HepG2 (cell line): ENCODE measurements at regions not wholly inside any gene's neighbourhood (a gene's known extent, or its start where the extent isn't known, plus 50 kb on each side); places are given as distances from the start of the nearest gene placed in this dataset.

Experiments used
- ATAC-seq: fragments of 200-7000 bp; cut with Tn5 transposase; 3 replicates; pipeline ENCODE4 v1.9.1; 2020; ENCODE audit warnings: mild to moderate bottlenecking, moderate library complexity
- BruUV-seq: library from RNA; stranded (reverse); fragments of 400-500 nt; replicated peaks from 2 replicates; lab custom pipeline; 2021; lab: Mats Ljungman, UMichigan
- CTCF ChIA-PET: fragments of 300-600 bp; formaldehyde crosslinking; extraction: SDS; loops from one replicate; lab custom pipeline; 2021; ENCODE audit warnings: low total read pairs, inconsistent platforms, low intra/inter-chr PET ratio; lab: Yijun Ruan, JAX
- POLR2A ChIA-PET: fragments of 350-600 bp; sonication (Branson Sonifier 250); formaldehyde crosslinking; loops from one replicate; lab custom pipeline; 2020; ENCODE audit warnings: antibody characterized with exemption, inconsistent platforms; lab: Yijun Ruan, JAX
- DNase-seq: peaks from one replicate; pipeline ENCODE4 v3.0.0-alpha.2; 2015; ENCODE audit warnings: low spot score
- FAIRE-seq: peaks from 3 replicates; lab custom pipeline; 2011; peaks lifted over from hg19 to GRCh38; lab: Jason Lieb, UNC
- H2AFZ ChIP-seq: one replicate; pipeline ENCODE4 v1.6.1; 2011; ENCODE audit warnings: low read length, inconsistent platforms
- H3K27ac ChIP-seq: fragments of 300-600 bp; 3 replicates; pipeline ENCODE4 v1.8.0; 2011; ENCODE audit warnings: mixed run types, mild to moderate bottlenecking, mixed read lengths, low read length, inconsistent platforms; ENCODE audit not compliant: insufficient read depth; ENCODE audit errors: extremely low read length
- H3K27me3 ChIP-seq, 2 experiments: fragments of 200-600 bp in 1 of 2; 2 replicates in 1 of 2; 3 replicates in 1 of 2; pipeline versions ENCODE4 v1.6.0 to v1.8.0; 2011; ENCODE audit warnings: low read length in 2 of 2, mild to moderate bottlenecking in 2 of 2, moderate library complexity in 2 of 2, inconsistent platforms in 1 of 2; ENCODE audit not compliant: insufficient read depth in 2 of 2, control insufficient read depth in 1 of 2
- H3K36me3 ChIP-seq, 2 experiments: fragments of 200-600 bp in 1 of 2; replicated peaks in 1 of 2; 2 replicates in 1 of 2; 3 replicates in 1 of 2; pipeline versions ENCODE4 v1.5.1 to v1.8.0; 2011; ENCODE audit warnings: low read length in 2 of 2, inconsistent platforms in 1 of 2; ENCODE audit not compliant: insufficient read depth in 2 of 2, control insufficient read depth in 1 of 2
- H3K4me1 ChIP-seq: 2 replicates; pipeline ENCODE4 v1.5.1; 2012; ENCODE audit warnings: low read length, inconsistent platforms; ENCODE audit not compliant: insufficient read depth
- H3K4me2 ChIP-seq: 2 replicates; pipeline ENCODE4 v1.6.0; 2011; ENCODE audit warnings: low read depth, low read length, inconsistent platforms
- H3K4me3 ChIP-seq, 3 experiments: fragments of 200-600 bp in 1 of 3; sonication (generic), shearing (Covaris generic) in 1 of 3; replicated peaks in 1 of 3; 2 replicates each; pipeline ENCODE4 v1.5.1; 2011 to 2016; ENCODE audit warnings: low read length in 3 of 3, inconsistent platforms in 2 of 3, low read depth in 2 of 3, mild to moderate bottlenecking in 2 of 3, control low read depth in 1 of 3, mixed read lengths in 1 of 3; ENCODE audit not compliant: insufficient read depth in 1 of 3
- H3K79me2 ChIP-seq: one replicate; pipeline ENCODE4 v1.6.1; 2011; ENCODE audit warnings: low read length, inconsistent platforms; ENCODE audit not compliant: insufficient read depth
- H3K9ac ChIP-seq: 2 replicates; pipeline ENCODE4 v1.6.0; 2011; ENCODE audit warnings: mild to moderate bottlenecking, low read depth, low read length, inconsistent platforms; ENCODE audit not compliant: insufficient read depth
- H3K9me3 ChIP-seq: 2 replicates; pipeline ENCODE4 v1.5.1; 2012; ENCODE audit warnings: mild to moderate bottlenecking, low read length
- H4K20me1 ChIP-seq: 2 replicates; pipeline ENCODE4 v1.6.0; 2011; ENCODE audit warnings: inconsistent platforms, mild to moderate bottlenecking, low read length, moderate library complexity; ENCODE audit not compliant: insufficient read depth
- KIAA2018 ChIP-seq: sonication (generic); formaldehyde crosslinking; IDR thresholded peaks from 2 replicates; pipeline ENCODE4 v1.5.0; 2020; ENCODE audit warnings: mild to moderate bottlenecking, missing genetic modification reagents, borderline replicate concordance
- SATB2 ChIP-seq: sonication (generic); formaldehyde crosslinking; IDR thresholded peaks from 2 replicates; pipeline ENCODE4 v1.5.0; 2020; ENCODE audit warnings: missing genetic modification reagents
- ZBTB4 ChIP-seq: sonication (generic); formaldehyde crosslinking; IDR thresholded peaks from 2 replicates; pipeline ENCODE4 v1.4.0; 2020; ENCODE audit warnings: missing genetic modification reagents, mild to moderate bottlenecking, borderline replicate concordance
- ZNF20 ChIP-seq: sonication (generic); formaldehyde crosslinking; IDR thresholded peaks from 2 replicates; pipeline ENCODE4 v1.4.0; 2020; ENCODE audit warnings: mild to moderate bottlenecking, moderate library complexity, missing genetic modification reagents
- ZNF563 ChIP-seq: sonication (generic); formaldehyde crosslinking; IDR thresholded peaks from 2 replicates; pipeline ENCODE4 v1.8.0; 2022; ENCODE audit warnings: mild to moderate bottlenecking, moderate library complexity, missing genetic modification reagents
- ZNF629 ChIP-seq: sonication (generic); formaldehyde crosslinking; conservative IDR thresholded peaks from 2 replicates; pipeline ENCODE4 v1.5.0; 2020; ENCODE audit warnings: missing genetic modification reagents
- WGBS: methylation state at CpG from one replicate; pipeline ENCODE4 v1.1.6; 2017; ENCODE audit warnings: low lambda C conversion rate; 5-methylcytosine and 5-hydroxymethylcytosine counted together
- in situ Hi-C: cut with HindIII; loops from 2 replicates; pipeline ENCODE4 v1.10.0; 2017; ENCODE audit warnings: low pct_unique_long_range_greater_than_20kb; ENCODE audit not compliant: extremely low pct_ligation_motif_present
- intact Hi-C: fragments of 100-400 bp; cut with micrococcal nuclease; formaldehyde crosslinking; loops from one replicate; pipeline ENCODE4 v1.10.0; 2022; ENCODE audit not compliant: unreplicated experiment
- TF ChIP-seq, protein P1 (sequence below): sonication (generic); formaldehyde crosslinking; conservative IDR thresholded peaks from 2 replicates; pipeline ENCODE4 v1.8.0; 2022; ENCODE audit warnings: missing genetic modification reagents
- TF ChIP-seq, protein P2 (sequence below): sonication (generic); formaldehyde crosslinking; IDR thresholded peaks from 2 replicates; pipeline ENCODE4 v1.8.0; 2022; ENCODE audit warnings: missing genetic modification reagents, mild to moderate bottlenecking, inconsistent platforms, borderline replicate concordance

GRCh38 chr12:17411662-17412061, 678.3 kb downstream of the RERGL start (continued):
- TF ChIP-seq ZBTB4 (CRISPR knock-in tag), result no peak
- TF ChIP-seq, protein P1, sequence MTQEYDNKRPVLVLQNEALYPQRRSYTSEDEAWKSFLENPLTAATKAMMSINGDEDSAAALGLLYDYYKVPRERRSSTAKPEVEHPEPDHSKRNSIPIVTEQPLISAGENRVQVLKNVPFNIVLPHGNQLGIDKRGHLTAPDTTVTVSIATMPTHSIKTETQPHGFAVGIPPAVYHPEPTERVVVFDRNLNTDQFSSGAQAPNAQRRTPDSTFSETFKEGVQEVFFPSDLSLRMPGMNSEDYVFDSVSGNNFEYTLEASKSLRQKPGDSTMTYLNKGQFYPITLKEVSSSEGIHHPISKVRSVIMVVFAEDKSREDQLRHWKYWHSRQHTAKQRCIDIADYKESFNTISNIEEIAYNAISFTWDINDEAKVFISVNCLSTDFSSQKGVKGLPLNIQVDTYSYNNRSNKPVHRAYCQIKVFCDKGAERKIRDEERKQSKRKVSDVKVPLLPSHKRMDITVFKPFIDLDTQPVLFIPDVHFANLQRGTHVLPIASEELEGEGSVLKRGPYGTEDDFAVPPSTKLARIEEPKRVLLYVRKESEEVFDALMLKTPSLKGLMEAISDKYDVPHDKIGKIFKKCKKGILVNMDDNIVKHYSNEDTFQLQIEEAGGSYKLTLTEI, result no peak

- H3K36me3 ChIP-seq, result no peaks in the 10 kb centered on the region
- no TSS peak for BruUV-seq
- TF ChIP-seq KIAA2018 (CRISPR knock-in tag) (no peak), ZNF629 (CRISPR knock-in tag) (no peak), ZNF20 (CRISPR knock-in tag) (no peak), ZNF563 (CRISPR knock-in tag) (no peak), SATB2 (CRISPR knock-in tag) (no peak)
- TF ChIP-seq, protein P2, sequence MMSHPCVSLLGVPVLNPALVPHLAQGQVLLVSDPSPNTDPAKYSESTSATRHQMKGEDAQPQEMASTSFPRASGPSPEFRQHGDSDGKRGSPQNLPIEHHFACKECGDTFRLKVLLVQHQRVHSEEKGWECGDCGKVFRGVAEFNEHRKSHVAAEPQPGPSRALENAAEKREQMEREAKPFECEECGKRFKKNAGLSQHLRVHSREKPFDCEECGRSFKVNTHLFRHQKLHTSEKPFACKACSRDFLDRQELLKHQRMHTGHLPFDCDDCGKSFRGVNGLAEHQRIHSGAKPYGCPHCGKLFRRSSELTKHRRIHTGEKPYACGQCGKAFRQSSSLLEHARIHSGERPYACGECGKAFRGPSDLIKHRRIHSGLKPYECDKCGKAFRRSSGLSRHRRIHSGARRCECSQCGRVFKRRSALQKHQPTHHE (CRISPR knock-in tag), result no peak
Observed at GRCh38 chr12:17388679-17389078, 701.3 kb downstream of the RERGL start.

More at GRCh38 chr12:17388679-17389078, 701.3 kb downstream of the RERGL start:
- Histone ChIP-seq H2AFZ (no peak overlapping the region), H3K9me3 (peaks cover 71% of the 10 kb centered on the region), H3K4me3 (no peak overlapping the region), H3K4me2 (no peak overlapping the region), H3K27ac (no peak overlapping the region), H3K79me2 (no peaks in the 10 kb centered on the region), H4K20me1 (no peaks in the 10 kb centered on the region), H3K9ac (no peak overlapping the region), H3K4me1 (no peaks in the 10 kb centered on the region), H3K27me3 (no peaks in the 10 kb centered on the region; a peak in 1 of 5 replicates)
- DNase-seq, result no peak
- ChIA-PET POLR2A (no interaction called here), CTCF (no interaction called here)
- no peak for ATAC-seq
- intact Hi-C loops (no loop called here), in situ Hi-C loops (no loop called here)
- no peak for FAIRE-seq
- 4% methylated on average over 4 of the region's 4 CpGs for WGBS
